PC-3 (cell line): ENCODE measurements at regions not wholly inside any gene's neighbourhood (a gene's known extent, or its start where the extent isn't known, plus 50 kb on each side); places are given as distances from the start of the nearest gene placed in this dataset.

Experiments
- ATAC-seq: fragments of 200-7000 bp; cut with Tn5 transposase; 2 replicates; pipeline ENCODE4 v1.9.1; 2020; ENCODE audit warnings: mild to moderate bottlenecking, moderate library complexity
- BruUV-seq: library from RNA; stranded (reverse); fragments of 400-500 nt; replicated peaks from 2 replicates; lab custom pipeline; 2021; lab: Mats Ljungman, UMichigan
- CTCF ChIA-PET: fragments of 300-600 bp; sonication (Branson Sonifier 250); formaldehyde crosslinking; loops from one replicate; lab custom pipeline; 2022; ENCODE audit warnings: antibody characterized with exemption; lab: Charles Lee
- POLR2A ChIA-PET: fragments of 300-600 bp; sonication (Branson Sonifier 250); formaldehyde crosslinking; loops from one replicate; lab custom pipeline; 2022; ENCODE audit warnings: antibody characterized with exemption; ENCODE audit not compliant: unreplicated experiment; lab: Charles Lee
- DNase-seq: peaks from one replicate; pipeline ENCODE4 v3.0.0-alpha.2; 2015
- H2AFZ ChIP-seq: fragments of 300-600 bp; sonication (generic); 2 replicates; pipeline ENCODE4 v1.6.0; 2016; ENCODE audit warnings: antibody characterized with exemption, low read length
- H3F3A ChIP-seq: fragments of 300-600 bp; sonication (generic); one replicate; pipeline ENCODE4 v1.6.0; 2017; ENCODE audit warnings: antibody characterized with exemption, low read length, control low read depth, mild to moderate bottlenecking; ENCODE audit not compliant: unreplicated experiment
- H3K27ac ChIP-seq: fragments of 300-600 bp; sonication (generic); 2 replicates; pipeline ENCODE4 v1.5.1; 2016; ENCODE audit warnings: mild to moderate bottlenecking, low read length
- H3K27me3 ChIP-seq: fragments of 300-600 bp; sonication (generic); 2 replicates; pipeline ENCODE4 v1.6.1; 2016; ENCODE audit warnings: low read length, mixed read lengths
- H3K36me3 ChIP-seq: fragments of 300-600 bp; sonication (generic); 2 replicates; pipeline ENCODE4 v1.6.1; 2016; ENCODE audit warnings: low read depth, mixed run types, low read length, mixed read lengths
- H3K4me1 ChIP-seq: fragments of 300-600 bp; sonication (generic); 2 replicates; pipeline ENCODE4 v1.5.1; 2016; ENCODE audit warnings: low read length; ENCODE audit not compliant: insufficient read depth
- H3K4me2 ChIP-seq: fragments of 300-600 bp; sonication (generic); 2 replicates; pipeline ENCODE4 v1.6.0; 2016; ENCODE audit warnings: low read length
- H3K4me3 ChIP-seq: fragments of 300-600 bp; sonication (generic); 2 replicates; pipeline ENCODE4 v1.5.1; 2016; ENCODE audit warnings: mild to moderate bottlenecking, low read length, mixed read lengths
- H3K79me2 ChIP-seq: fragments of 300-600 bp; sonication (generic); 2 replicates; pipeline ENCODE4 v1.6.1; 2017; ENCODE audit warnings: low read length, mixed read lengths
- H3K9ac ChIP-seq: fragments of 300-600 bp; sonication (generic); 2 replicates; pipeline ENCODE4 v1.6.0; 2016; ENCODE audit warnings: mild to moderate bottlenecking, low read length
- H3K9me2 ChIP-seq: fragments of 300-600 bp; sonication (generic); replicated peaks from 2 replicates; pipeline ENCODE4 v1.6.1; 2016; ENCODE audit warnings: mixed run types, low read length, mixed read lengths
- H3K9me3 ChIP-seq: fragments of 300-600 bp; sonication (generic); 2 replicates; pipeline ENCODE4 v1.6.1; 2016; ENCODE audit warnings: low read length, mixed read lengths
- H4K20me1 ChIP-seq: fragments of 300-600 bp; sonication (generic); 2 replicates; pipeline ENCODE4 v1.6.1; 2016; ENCODE audit warnings: low read length, mixed read lengths
- EZH2 ChIP-seq: fragments of 300-600 bp; sonication (generic); IDR thresholded peaks from one replicate; pipeline ENCODE4 v1.6.1; 2017; ENCODE audit warnings: antibody characterized with exemption, mild to moderate bottlenecking, low read length; ENCODE audit not compliant: unreplicated experiment
- EZH2phosphoT487 ChIP-seq: fragments of 300-600 bp; sonication (generic); IDR thresholded peaks from 2 replicates; pipeline ENCODE4 v1.6.1; 2018; ENCODE audit warnings: mild to moderate bottlenecking, antibody characterized with exemption, low read length, borderline replicate concordance
- intact Hi-C: fragments of 100-400 bp; cut with micrococcal nuclease; formaldehyde crosslinking; loops from 2 replicates; pipeline ENCODE4 v1.9.0; 2023
- TF ChIP-seq, protein P1 (sequence below): fragments of 300-600 bp; sonication (generic); conservative IDR thresholded peaks from 2 replicates; pipeline ENCODE4 v1.5.1; 2017; ENCODE audit warnings: antibody characterized with exemption, low read depth, mild to moderate bottlenecking, low read length

DNA sequence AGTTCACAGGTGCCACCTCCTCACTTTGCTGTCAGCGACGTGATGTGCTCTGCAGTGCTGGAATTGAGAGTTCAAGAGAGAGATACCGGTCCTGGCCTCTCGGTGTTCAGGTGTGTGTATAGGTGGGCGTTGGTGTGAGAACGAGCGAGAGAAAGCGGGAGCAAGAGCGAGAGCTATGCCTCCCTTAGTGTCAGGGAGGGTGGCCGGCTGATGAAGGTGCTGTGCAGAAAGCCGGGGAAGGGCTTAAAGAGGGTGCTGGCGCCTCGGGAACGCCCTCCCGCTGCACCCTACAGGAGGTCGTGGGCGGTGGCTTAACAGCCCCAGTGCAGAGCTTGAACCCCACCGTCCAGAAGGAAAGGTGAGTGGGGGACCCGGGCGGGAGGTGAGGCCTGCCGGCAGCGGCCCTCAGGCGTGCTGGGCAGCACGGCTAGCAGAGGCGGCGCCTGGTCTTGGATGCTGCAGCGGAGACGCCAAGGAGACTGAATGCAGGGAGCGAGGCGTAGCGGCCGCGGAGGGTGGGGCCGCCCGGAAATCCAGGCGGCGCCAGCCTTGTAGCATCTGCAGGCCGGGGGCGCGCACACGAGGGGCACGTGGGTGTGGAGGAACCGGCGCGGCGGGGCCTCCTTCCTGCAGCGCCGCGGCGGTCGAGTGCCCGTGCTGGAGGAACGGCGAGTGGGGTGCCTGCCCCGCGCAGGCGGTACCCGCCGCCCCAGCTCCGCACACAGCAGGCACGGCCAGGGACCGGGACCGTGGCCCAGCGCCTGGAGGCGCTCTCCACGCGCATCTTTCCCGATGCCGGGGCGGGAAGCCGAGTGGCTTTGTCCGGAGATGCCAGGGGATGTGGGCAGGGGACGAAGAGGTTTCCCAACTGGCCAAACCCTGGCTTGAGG lies 246.8 kb upstream of the TOPAZ1 start:
- no peak overlapping the region for H3K9ac ChIP-seq
- H3K79me2 ChIP-seq = no peaks in the 10 kb centered on the region
- peak; percentile 50 for DNase-seq
- no peaks in the 10 kb centered on the region for H3K27me3 ChIP-seq
- H4K20me1 ChIP-seq = no peaks in the 10 kb centered on the region
- TF ChIP-seq, protein P1, sequence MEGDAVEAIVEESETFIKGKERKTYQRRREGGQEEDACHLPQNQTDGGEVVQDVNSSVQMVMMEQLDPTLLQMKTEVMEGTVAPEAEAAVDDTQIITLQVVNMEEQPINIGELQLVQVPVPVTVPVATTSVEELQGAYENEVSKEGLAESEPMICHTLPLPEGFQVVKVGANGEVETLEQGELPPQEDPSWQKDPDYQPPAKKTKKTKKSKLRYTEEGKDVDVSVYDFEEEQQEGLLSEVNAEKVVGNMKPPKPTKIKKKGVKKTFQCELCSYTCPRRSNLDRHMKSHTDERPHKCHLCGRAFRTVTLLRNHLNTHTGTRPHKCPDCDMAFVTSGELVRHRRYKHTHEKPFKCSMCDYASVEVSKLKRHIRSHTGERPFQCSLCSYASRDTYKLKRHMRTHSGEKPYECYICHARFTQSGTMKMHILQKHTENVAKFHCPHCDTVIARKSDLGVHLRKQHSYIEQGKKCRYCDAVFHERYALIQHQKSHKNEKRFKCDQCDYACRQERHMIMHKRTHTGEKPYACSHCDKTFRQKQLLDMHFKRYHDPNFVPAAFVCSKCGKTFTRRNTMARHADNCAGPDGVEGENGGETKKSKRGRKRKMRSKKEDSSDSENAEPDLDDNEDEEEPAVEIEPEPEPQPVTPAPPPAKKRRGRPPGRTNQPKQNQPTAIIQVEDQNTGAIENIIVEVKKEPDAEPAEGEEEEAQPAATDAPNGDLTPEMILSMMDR = no peak
- TF ChIP-seq EZH2phosphoT487 = 0 out of 2 replicates have a peak, but pooled peaks have one; percentile 19
- peak overlapping the region; percentile 67 for H3K4me3 ChIP-seq
- BruUV-seq = no TSS peak
- H3F3A ChIP-seq = no peaks in the 10 kb centered on the region
- ATAC-seq = peak; percentile 92
- H2AFZ ChIP-seq = peak overlapping the region; percentile 85
- ChIA-PET CTCF (no interaction called here), POLR2A (no interaction called here)
- H3K27ac ChIP-seq = no peak overlapping the region
- no peaks in the 10 kb centered on the region for H3K9me2 ChIP-seq
- H3K9me3 ChIP-seq = no peaks in the 10 kb centered on the region
- peaks cover 7% of the 10 kb centered on the region; the same call in 1 of the 2 replicates for H3K4me1 ChIP-seq
- H3K4me2 ChIP-seq = peak overlapping the region; percentile 84
- H3K36me3 ChIP-seq = no peaks in the 10 kb centered on the region
- intact Hi-C loops = no loop called here

DNA sequence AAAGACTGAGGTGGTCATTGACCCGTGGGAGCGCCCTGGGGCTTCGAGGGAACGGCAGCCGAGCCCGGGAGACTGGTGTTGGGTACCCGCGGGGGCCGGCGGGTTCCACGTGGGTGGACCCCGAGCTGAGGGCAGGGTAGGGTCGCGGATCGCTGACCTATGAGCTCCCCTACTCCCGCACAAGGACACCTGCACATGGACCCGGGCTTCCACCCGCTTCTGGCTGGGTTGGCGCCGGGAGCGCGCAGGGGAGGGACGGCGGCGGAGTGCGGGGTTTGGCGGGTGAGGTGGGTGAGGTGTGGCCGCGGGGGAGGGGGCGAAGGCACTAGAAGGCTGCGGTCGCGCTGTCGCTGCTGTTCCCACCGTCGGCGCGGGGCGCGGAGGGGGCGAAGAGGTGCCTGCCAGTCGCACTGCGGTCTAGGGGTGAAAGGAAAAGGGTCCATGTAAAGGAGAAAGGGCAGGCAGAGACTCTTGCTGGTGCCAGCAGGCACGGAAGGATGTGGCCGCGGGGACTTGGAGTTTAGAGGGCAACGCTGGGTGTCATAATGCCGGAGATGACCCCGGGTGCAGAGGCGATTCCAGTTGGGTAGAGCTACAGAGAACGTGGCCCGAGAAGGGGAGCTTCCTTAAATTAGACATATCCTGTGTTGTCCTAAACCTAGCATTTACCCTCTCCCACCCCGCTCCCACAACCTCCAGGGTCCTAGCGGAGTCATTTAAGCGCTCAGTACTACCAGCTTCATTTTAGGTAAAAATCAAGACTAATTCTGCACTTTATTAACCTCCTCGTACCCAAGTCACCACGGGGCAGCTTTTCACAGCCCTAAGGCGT lies 245.9 kb upstream of the TOPAZ1 start:
- no peaks in the 10 kb centered on the region for H4K20me1 ChIP-seq
- DNase-seq (no peak), ATAC-seq (no peak)
- TF ChIP-seq, protein P1 = no peak
- no peak for TF ChIP-seq EZH2
- TF ChIP-seq EZH2phosphoT487 = no peak
- ChIA-PET POLR2A (no interaction called here), CTCF (no interaction called here)
- intact Hi-C loops = no loop called here
- H3K4me3 ChIP-seq = peak overlapping the region; percentile 67; the same call in 1 of the 2 replicates
- no peaks in the 10 kb centered on the region for H3F3A ChIP-seq
- no TSS peak for BruUV-seq
- peaks cover 14% of the 10 kb centered on the region for H3K4me1 ChIP-seq
- H3K36me3 ChIP-seq = no peaks in the 10 kb centered on the region
- peak overlapping the region; percentile 84 for H3K4me2 ChIP-seq
- no peaks in the 10 kb centered on the region for H3K9me3 ChIP-seq
- no peaks in the 10 kb centered on the region for H3K9me2 ChIP-seq
- H3K27me3 ChIP-seq = no peaks in the 10 kb centered on the region
- H3K79me2 ChIP-seq = no peaks in the 10 kb centered on the region
- peak overlapping the region; percentile 85 for H2AFZ ChIP-seq
- H3K27ac ChIP-seq = no peak overlapping the region
- H3K9ac ChIP-seq = no peak overlapping the region
